ENCODE measurements at regions not wholly inside any gene's neighbourhood (a gene's known extent, or its start where the extent isn't known, plus 50 kb on each side); places are given as distances from the start of the nearest gene placed in this dataset.

DNA sequence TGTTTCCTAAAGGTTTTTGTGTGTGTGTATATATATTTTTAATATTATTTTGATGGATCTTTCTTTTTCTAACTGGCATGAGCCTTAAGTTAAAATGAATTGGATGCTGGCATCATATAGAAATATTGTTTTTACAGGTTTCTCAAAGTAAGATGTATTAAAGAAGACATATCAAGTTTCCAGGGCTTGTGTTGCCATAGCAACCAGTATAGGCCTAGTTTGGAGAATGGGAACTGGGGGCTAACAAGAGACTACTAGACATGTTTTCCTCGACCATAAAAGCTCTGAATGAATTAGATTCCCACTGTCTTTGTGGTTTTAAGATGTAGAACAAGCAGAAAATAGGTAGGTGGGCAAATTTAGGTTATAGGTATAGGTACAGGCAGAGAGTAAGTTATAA lies 771.4 kb downstream of the TUSC7 start:
- intact Hi-C loops (cut with DNase I, micrococcal nuclease) = no loop called here
- Histone ChIP-seq H3K4me3 (no peak overlapping the region), H3K36me3 (ENCODE audit: low read depth) (no peaks in the 10 kb centered on the region), H3K4me1 (ENCODE audit: low read depth) (no peaks in the 10 kb centered on the region), H3K9me3 (no peaks in the 10 kb centered on the region)
- TF ChIP-seq, protein P1, sequence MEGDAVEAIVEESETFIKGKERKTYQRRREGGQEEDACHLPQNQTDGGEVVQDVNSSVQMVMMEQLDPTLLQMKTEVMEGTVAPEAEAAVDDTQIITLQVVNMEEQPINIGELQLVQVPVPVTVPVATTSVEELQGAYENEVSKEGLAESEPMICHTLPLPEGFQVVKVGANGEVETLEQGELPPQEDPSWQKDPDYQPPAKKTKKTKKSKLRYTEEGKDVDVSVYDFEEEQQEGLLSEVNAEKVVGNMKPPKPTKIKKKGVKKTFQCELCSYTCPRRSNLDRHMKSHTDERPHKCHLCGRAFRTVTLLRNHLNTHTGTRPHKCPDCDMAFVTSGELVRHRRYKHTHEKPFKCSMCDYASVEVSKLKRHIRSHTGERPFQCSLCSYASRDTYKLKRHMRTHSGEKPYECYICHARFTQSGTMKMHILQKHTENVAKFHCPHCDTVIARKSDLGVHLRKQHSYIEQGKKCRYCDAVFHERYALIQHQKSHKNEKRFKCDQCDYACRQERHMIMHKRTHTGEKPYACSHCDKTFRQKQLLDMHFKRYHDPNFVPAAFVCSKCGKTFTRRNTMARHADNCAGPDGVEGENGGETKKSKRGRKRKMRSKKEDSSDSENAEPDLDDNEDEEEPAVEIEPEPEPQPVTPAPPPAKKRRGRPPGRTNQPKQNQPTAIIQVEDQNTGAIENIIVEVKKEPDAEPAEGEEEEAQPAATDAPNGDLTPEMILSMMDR (IDR thresholded peaks at IDR 0.05) = no peak
- ATAC-seq (no peak), DNase-seq (no peak)

- H3K36me3 ChIP-seq (ENCODE audit: low read depth) = no peaks in the 10 kb centered on the region
- intact Hi-C loops (cut with DNase I, micrococcal nuclease) = no loop called here
- no peak overlapping the region for H3K4me3 ChIP-seq
- H3K9me3 ChIP-seq = no peaks in the 10 kb centered on the region
- ATAC-seq = no peak
- DNase-seq = no peak
- TF ChIP-seq, protein P1 (IDR thresholded peaks at IDR 0.05) = no peak
- no peaks in the 10 kb centered on the region for H3K4me1 ChIP-seq (ENCODE audit: low read depth)
Measured at GRCh38 chr3:117483839-117484238, 774.3 kb downstream of the TUSC7 start.

DNA sequence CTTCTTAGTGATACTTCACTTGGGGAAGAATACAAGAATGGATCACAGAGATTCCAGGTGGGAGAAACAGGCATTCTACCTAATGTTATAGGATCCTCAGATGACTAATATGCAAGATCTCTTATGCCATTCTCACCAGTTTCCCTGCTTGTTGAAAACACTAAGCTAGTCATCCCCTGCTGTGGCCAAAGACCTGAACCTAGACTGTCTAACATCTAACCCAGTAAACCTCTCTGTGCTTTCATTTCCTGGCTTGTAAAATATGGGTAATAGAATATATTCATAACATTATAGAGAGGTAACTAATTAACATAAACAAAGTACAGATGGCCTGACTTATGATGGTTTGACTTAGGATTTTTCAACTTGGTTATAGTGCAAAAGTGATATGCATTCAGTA lies 776.3 kb downstream of the TUSC7 start:
- DNase-seq = no peak
- Histone ChIP-seq H3K36me3 (ENCODE audit: low read depth) (no peaks in the 10 kb centered on the region), H3K4me3 (no peak overlapping the region), H3K9me3 (no peaks in the 10 kb centered on the region), H3K4me1 (ENCODE audit: low read depth) (no peaks in the 10 kb centered on the region)
- intact Hi-C loops (cut with DNase I, micrococcal nuclease) = no loop called here
- no peak for ATAC-seq
- TF ChIP-seq, protein P1 (IDR thresholded peaks at IDR 0.05) = no peak

GRCh38 chr3:117486719-117487716 lies 777.4 kb downstream of the TUSC7 start:
- ATAC-seq (no peak), DNase-seq (no peak)
- Histone ChIP-seq H3K4me3 (no peak overlapping the region), H3K4me1 (ENCODE audit: low read depth) (no peaks in the 10 kb centered on the region), H3K9me3 (no peaks in the 10 kb centered on the region), H3K36me3 (ENCODE audit: low read depth) (no peaks in the 10 kb centered on the region)
- TF ChIP-seq, protein P1 (IDR thresholded peaks at IDR 0.05) = no peak
- intact Hi-C loops (cut with DNase I, micrococcal nuclease) = no loop called here

DNA sequence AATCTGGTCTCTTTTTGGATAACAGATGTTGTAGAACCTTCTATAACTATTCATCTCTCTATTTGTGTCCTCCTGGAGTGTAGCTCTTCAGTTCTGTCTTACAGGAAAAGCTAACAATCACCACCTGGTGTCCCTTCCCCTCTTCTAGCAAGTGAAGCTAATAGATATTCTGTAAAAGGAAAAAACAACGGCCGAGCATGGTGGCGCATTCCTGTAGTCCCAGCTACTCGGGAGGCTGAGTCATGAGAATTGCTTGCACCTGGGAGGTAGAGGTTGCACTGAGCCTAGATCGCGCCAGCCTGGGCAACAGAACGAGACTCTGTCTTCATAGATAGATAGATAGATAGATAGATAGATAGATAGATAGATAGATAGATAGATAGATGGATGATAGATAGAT lies 779.4 kb downstream of the TUSC7 start:
- Histone ChIP-seq H3K4me1 (ENCODE audit: low read depth) (no peaks in the 10 kb centered on the region), H3K36me3 (ENCODE audit: low read depth) (no peaks in the 10 kb centered on the region), H3K9me3 (no peaks in the 10 kb centered on the region), H3K4me3 (no peak overlapping the region)
- intact Hi-C loops (cut with DNase I, micrococcal nuclease) = no loop called here
- TF ChIP-seq, protein P1 (IDR thresholded peaks at IDR 0.05) = no peak
- no peak for ATAC-seq
- DNase-seq = no peak
